ENCODE measurements at regions not wholly inside any gene's neighbourhood (a gene's known extent, or its start where the extent isn't known, plus 50 kb on each side); places are given as distances from the start of the nearest gene placed in this dataset.

GRCh38 chr3:25365636-25366035, 62.4 kb upstream of the RARB start:
- Histone ChIP-seq H3K36me3 (no peaks in the 10 kb centered on the region), H3K4me3 (no peak overlapping the region), H3K4me1 (no peaks in the 10 kb centered on the region), H3K9me3 (no peaks in the 10 kb centered on the region), H3K27me3 (no peaks in the 10 kb centered on the region), H3K27ac (no peak overlapping the region)
- ATAC-seq (no peak), DNase-seq (no peak)
- no peak for TF ChIP-seq CTCF (IDR thresholded peaks at IDR 0.05)
- intact Hi-C loops (cut with DNase I) = no loop called here

GRCh38 chr3:25367025-25367424, 61.0 kb upstream of the RARB start:
- Histone ChIP-seq H3K9me3 (no peaks in the 10 kb centered on the region), H3K4me1 (no peaks in the 10 kb centered on the region), H3K27ac (no peak overlapping the region), H3K4me3 (no peak overlapping the region), H3K27me3 (no peaks in the 10 kb centered on the region), H3K36me3 (no peaks in the 10 kb centered on the region)
- intact Hi-C loops (cut with DNase I) = no loop called here
- DNase-seq (no peak), ATAC-seq (no peak)
- no peak for TF ChIP-seq CTCF (IDR thresholded peaks at IDR 0.05)

GRCh38 chr3:25372167-25372566, 55.9 kb upstream of the RARB start:
- DNase-seq (no peak), ATAC-seq (no peak)
- H3K9me3 ChIP-seq = no peaks in the 10 kb centered on the region
- H3K4me3 ChIP-seq = no peak overlapping the region
- intact Hi-C loops (cut with DNase I) = no loop called here
- TF ChIP-seq CTCF (IDR thresholded peaks at IDR 0.05) = no peak
- H3K4me1 ChIP-seq = no peaks in the 10 kb centered on the region
- no peak overlapping the region for H3K27ac ChIP-seq
- H3K36me3 ChIP-seq = no peaks in the 10 kb centered on the region
- H3K27me3 ChIP-seq = no peaks in the 10 kb centered on the region

- intact Hi-C loops (cut with DNase I) = no loop called here
- H3K36me3 ChIP-seq = no peaks in the 10 kb centered on the region
- H3K27me3 ChIP-seq = no peaks in the 10 kb centered on the region
- no peak overlapping the region for H3K27ac ChIP-seq
- no peaks in the 10 kb centered on the region for H3K9me3 ChIP-seq
- H3K4me1 ChIP-seq = no peaks in the 10 kb centered on the region
- no peak for TF ChIP-seq CTCF (IDR thresholded peaks at IDR 0.05)
- H3K4me3 ChIP-seq = no peak overlapping the region
- no peak for DNase-seq
- ATAC-seq = no peak
These were observed 51.7 kb upstream of the RARB start for GRCh38 chr3:25376340-25376739.

- no peaks in the 10 kb centered on the region for H3K27me3 ChIP-seq
- DNase-seq (no peak), ATAC-seq (no peak)
- H3K9me3 ChIP-seq = no peaks in the 10 kb centered on the region
- no peak for TF ChIP-seq CTCF (IDR thresholded peaks at IDR 0.05)
- no peak overlapping the region for H3K4me3 ChIP-seq
- H3K36me3 ChIP-seq = no peaks in the 10 kb centered on the region
- H3K27ac ChIP-seq = no peak overlapping the region
- H3K4me1 ChIP-seq = no peaks in the 10 kb centered on the region
- intact Hi-C loops (cut with DNase I) = no loop called here
These were observed 51.0 kb upstream of the RARB start for GRCh38 chr3:25377042-25377441.
